WERI-Rb-1 (cell line): ENCODE measurements at regions not wholly inside any gene's neighbourhood (a gene's known extent, or its start where the extent isn't known, plus 50 kb on each side); places are given as distances from the start of the nearest gene placed in this dataset.

Experiments used
- DNase-seq: peaks from one replicate; pipeline ENCODE4 v3.0.0-alpha.2; 2020
- H3K27ac ChIP-seq: fragments of 250-450 bp; sonication (Bioruptor Pico); 2 replicates; pipeline ENCODE4 v1.5.1; 2020; ENCODE audit warnings: mild to moderate bottlenecking, moderate library complexity
- H3K27me3 ChIP-seq: fragments of 250-450 bp; sonication (Bioruptor Pico); 2 replicates; pipeline ENCODE4 v1.5.1; 2021; ENCODE audit warnings: mild to moderate bottlenecking, low read depth, moderate library complexity; ENCODE audit not compliant: insufficient read depth, severe bottlenecking
- H3K36me3 ChIP-seq: fragments of 250-450 bp; sonication (Bioruptor Pico); 2 replicates; pipeline ENCODE4 v1.5.1; 2020; ENCODE audit warnings: mild to moderate bottlenecking, moderate library complexity
- H3K4me3 ChIP-seq: 2 replicates; pipeline ENCODE4 v1.5.1; 2011; ENCODE audit warnings: low read depth, mild to moderate bottlenecking, control low read depth, low read length
- H3K9me3 ChIP-seq: fragments of 250-450 bp; sonication (Bioruptor Pico); 2 replicates; pipeline ENCODE4 v1.5.1; 2021; ENCODE audit warnings: mild to moderate bottlenecking, moderate library complexity; ENCODE audit not compliant: severe bottlenecking
- TF ChIP-seq, protein P1 (sequence below): IDR thresholded peaks from 2 replicates; pipeline ENCODE4 v1.5.1; 2011; ENCODE audit warnings: low read depth, mild to moderate bottlenecking, control low read depth, inconsistent platforms, low read length

DNA sequence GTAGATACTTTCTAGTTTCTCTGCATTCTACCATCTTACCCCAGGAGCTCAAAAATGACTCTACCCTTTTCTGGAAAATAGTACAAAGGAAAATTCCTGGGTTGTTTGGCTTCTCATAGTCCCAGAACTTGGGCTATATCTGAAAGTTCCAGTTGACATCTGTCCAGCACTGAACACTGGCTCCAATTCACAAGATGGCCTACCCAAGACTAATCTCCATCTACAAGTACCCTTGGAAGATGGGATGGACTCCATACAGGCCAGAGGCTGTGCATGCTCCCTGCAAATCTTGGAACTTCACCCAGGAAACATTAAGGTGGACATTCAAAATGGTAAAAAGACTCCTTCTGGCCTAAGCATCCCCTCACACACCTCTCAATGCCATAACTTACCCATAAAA, 427.1 kb downstream of the DTWD2 start:
- H3K9me3 ChIP-seq = no peaks in the 10 kb centered on the region
- no peaks in the 10 kb centered on the region for H3K27me3 ChIP-seq
- H3K4me3 ChIP-seq = no peak overlapping the region
- TF ChIP-seq, protein P1, sequence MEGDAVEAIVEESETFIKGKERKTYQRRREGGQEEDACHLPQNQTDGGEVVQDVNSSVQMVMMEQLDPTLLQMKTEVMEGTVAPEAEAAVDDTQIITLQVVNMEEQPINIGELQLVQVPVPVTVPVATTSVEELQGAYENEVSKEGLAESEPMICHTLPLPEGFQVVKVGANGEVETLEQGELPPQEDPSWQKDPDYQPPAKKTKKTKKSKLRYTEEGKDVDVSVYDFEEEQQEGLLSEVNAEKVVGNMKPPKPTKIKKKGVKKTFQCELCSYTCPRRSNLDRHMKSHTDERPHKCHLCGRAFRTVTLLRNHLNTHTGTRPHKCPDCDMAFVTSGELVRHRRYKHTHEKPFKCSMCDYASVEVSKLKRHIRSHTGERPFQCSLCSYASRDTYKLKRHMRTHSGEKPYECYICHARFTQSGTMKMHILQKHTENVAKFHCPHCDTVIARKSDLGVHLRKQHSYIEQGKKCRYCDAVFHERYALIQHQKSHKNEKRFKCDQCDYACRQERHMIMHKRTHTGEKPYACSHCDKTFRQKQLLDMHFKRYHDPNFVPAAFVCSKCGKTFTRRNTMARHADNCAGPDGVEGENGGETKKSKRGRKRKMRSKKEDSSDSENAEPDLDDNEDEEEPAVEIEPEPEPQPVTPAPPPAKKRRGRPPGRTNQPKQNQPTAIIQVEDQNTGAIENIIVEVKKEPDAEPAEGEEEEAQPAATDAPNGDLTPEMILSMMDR = no peak
- no peak overlapping the region for H3K27ac ChIP-seq
- no peak for DNase-seq
- no peaks in the 10 kb centered on the region for H3K36me3 ChIP-seq

DNA sequence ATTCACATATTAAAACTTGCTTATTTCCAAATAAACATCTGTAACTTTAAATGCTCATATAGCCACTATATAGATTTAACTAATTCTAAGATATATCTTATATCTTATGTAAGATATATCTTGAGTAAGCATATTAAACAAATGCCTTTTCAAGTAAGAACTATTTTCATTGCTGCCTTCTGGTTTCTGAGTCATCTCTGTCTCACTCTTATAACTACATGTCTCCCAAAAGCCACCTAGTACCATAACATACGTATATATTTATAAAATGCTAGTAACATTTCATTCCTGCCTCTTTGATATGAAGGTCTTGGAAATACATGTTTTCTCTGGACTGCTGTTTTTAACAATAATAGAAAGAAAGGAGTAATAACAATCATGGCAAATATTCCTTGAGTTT, 429.5 kb downstream of the DTWD2 start:
- Histone ChIP-seq H3K9me3 (no peaks in the 10 kb centered on the region), H3K27me3 (no peaks in the 10 kb centered on the region), H3K4me3 (no peak overlapping the region), H3K27ac (no peak overlapping the region), H3K36me3 (no peaks in the 10 kb centered on the region)
- TF ChIP-seq, protein P1 = no peak
- DNase-seq = no peak

DNA sequence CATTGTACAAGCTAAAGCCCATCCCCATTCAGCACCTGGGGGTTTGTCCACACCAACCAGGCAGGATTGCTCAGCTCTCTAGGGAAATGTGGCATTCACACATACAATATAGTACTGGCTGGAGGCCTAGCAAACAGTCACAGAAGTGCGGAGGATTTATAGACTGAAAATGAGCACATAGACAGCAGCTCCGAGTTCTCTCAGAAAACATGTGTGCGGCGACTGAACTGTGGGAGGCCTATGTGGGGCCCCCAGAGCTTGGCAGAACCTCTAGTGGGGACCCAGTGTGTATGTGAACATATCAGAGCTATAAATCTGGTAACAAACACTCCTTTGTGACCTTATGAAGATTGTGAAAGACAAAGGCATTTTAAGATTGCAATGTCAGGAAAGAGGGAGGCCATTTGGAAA, 431.1 kb downstream of the DTWD2 start:
- Histone ChIP-seq H3K9me3 (no peaks in the 10 kb centered on the region), H3K27me3 (no peaks in the 10 kb centered on the region), H3K36me3 (no peaks in the 10 kb centered on the region), H3K27ac (no peak overlapping the region), H3K4me3 (no peak overlapping the region)
- TF ChIP-seq, protein P1 = no peak
- DNase-seq = no peak

DNA sequence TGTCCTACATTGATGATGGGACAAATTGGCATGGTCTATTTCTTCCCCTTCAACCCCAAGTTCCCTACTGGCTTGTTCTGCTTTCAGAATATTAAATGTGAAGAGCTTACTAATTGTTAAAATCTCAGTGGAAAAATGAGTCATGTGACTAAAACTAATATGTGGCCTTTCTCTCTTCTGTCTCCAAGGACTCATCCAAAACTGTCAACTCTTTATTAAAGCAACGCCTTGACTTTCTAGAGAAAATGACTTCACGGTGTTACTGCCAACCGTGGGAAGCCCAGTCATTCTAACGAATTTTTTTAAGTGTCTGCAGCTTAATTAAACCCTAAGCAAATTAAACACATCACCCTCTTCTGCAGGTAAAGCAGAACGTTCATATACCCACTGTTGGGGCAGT, 431.6 kb downstream of the DTWD2 start:
- no peak for DNase-seq
- H3K4me3 ChIP-seq = no peak overlapping the region
- no peaks in the 10 kb centered on the region for H3K36me3 ChIP-seq
- no peaks in the 10 kb centered on the region for H3K27me3 ChIP-seq
- no peak overlapping the region for H3K27ac ChIP-seq
- no peaks in the 10 kb centered on the region for H3K9me3 ChIP-seq
- TF ChIP-seq, protein P1 = no peak

DNA sequence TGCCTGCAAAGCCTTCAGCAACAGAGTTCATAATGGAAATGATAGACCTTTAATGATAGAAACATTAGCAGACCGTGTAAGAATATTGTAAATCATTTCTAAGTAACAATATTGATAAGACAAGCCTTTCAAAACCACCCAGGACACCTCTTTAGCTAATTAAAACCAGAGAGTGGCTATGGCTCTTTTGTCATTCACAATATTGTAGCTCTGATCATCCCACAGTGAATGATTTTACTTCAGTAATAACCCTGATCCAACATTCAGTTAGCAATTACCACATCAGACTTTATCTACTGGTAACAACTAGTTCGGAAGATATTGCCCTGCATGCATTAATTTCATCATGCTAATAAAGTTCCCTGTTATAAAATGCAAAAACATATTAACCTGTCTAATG, 432.6 kb downstream of the DTWD2 start:
- Histone ChIP-seq H3K4me3 (no peak overlapping the region), H3K27me3 (no peaks in the 10 kb centered on the region), H3K9me3 (no peaks in the 10 kb centered on the region), H3K27ac (no peak overlapping the region), H3K36me3 (no peaks in the 10 kb centered on the region)
- no peak for DNase-seq
- TF ChIP-seq, protein P1 = no peak

DNA sequence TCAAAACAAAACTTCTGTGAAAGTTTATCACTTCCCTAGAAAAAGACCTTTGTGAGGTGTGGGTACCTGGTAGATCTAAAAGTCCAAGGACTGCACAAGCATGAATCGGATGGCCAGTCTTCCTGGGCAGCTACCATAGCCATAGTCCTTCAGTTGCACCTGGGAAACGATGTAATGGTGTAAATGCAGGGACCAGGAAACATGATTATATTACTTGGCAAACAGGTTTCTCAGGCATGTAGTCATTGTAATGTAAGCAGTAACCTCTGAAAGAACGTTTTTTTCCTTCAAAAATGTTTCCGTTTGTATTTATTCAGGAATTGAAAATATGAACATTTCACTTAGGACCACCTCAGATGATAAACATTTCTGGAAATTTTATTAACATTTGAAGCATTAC, 433.4 kb downstream of the DTWD2 start:
- no peaks in the 10 kb centered on the region for H3K27me3 ChIP-seq
- no peak overlapping the region for H3K27ac ChIP-seq
- H3K9me3 ChIP-seq = no peaks in the 10 kb centered on the region
- DNase-seq = no peak
- no peaks in the 10 kb centered on the region for H3K36me3 ChIP-seq
- TF ChIP-seq, protein P1 = no peak
- no peak overlapping the region for H3K4me3 ChIP-seq
